ENCODE measurements at regions not wholly inside any gene's neighbourhood (a gene's known extent, or its start where the extent isn't known, plus 50 kb on each side); places are given as distances from the start of the nearest gene placed in this dataset.

DNA sequence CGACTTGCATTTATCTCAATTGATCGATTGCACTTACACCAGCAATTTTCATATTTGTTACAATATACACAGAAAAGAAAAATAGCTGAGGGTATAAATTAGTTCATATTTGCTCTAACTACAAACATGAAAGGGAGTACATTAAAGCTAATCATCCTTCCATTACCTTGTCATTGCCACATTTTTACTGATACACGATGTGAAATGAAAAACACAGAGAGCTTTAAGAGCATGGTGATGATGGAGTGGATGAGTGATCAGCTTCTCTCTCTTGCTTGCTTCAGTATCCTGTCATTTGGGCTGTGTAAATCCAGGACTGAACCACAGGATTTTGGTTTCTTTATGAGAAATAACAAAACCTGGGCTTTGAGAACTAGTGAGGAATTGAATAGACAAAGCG, 1207.5 kb upstream of the GOT2 start:
- Histone ChIP-seq H3K27ac (no peak overlapping the region), H3K36me3 (no peaks in the 10 kb centered on the region), H3K4me1 (replicated peaks) (no peaks in the 10 kb centered on the region), H3K9me3 (no peaks in the 10 kb centered on the region), H3K4me3 (no peak overlapping the region), H3K27me3 (replicated peaks; ENCODE audit: insufficient read depth) (no peaks in the 10 kb centered on the region)
- TF ChIP-seq POLR2A (IDR thresholded peaks at IDR 0.05) (no peak), POLR2AphosphoS5 (IDR thresholded peaks at IDR 0.05) (no peak)
- TF ChIP-seq, protein P1, sequence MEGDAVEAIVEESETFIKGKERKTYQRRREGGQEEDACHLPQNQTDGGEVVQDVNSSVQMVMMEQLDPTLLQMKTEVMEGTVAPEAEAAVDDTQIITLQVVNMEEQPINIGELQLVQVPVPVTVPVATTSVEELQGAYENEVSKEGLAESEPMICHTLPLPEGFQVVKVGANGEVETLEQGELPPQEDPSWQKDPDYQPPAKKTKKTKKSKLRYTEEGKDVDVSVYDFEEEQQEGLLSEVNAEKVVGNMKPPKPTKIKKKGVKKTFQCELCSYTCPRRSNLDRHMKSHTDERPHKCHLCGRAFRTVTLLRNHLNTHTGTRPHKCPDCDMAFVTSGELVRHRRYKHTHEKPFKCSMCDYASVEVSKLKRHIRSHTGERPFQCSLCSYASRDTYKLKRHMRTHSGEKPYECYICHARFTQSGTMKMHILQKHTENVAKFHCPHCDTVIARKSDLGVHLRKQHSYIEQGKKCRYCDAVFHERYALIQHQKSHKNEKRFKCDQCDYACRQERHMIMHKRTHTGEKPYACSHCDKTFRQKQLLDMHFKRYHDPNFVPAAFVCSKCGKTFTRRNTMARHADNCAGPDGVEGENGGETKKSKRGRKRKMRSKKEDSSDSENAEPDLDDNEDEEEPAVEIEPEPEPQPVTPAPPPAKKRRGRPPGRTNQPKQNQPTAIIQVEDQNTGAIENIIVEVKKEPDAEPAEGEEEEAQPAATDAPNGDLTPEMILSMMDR (IDR thresholded peaks at IDR 0.05) = no peak
- DNase-seq (ENCODE audit: low spot score) = no peak
- intact Hi-C loops (cut with DNase I) = no loop called here
- 89% methylated on average over 4 of the region's 4 CpGs for WGBS

DNA sequence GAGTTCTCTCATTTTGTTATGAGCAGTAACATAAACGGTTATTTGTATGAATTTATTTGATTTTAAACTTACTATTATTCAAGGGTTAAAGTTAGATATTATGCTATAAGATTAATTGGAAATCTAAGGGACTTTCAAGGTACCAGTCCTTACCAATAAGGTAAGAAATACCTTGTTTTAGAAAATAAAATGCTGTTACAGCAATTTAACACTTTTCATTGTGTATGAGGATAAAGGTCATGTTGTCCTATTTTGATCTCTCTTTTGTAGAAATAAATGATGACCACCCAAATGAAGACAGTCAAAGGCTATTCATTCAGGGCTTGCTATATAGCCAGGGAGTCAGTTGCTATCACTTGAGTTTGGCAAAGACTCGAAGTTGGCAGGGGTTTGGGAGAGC, 1185.9 kb upstream of the GOT2 start:
- intact Hi-C loops (cut with DNase I) = no loop called here
- Histone ChIP-seq H3K27ac (no peak overlapping the region), H3K4me3 (no peak overlapping the region), H3K27me3 (replicated peaks; ENCODE audit: insufficient read depth) (no peaks in the 10 kb centered on the region), H3K36me3 (no peaks in the 10 kb centered on the region), H3K4me1 (replicated peaks) (no peaks in the 10 kb centered on the region), H3K9me3 (no peaks in the 10 kb centered on the region)
- 69% methylated on average over 2 of the region's 2 CpGs for WGBS
- TF ChIP-seq POLR2AphosphoS5 (IDR thresholded peaks at IDR 0.05) (no peak), POLR2A (IDR thresholded peaks at IDR 0.05) (no peak)
- TF ChIP-seq, protein P1 (IDR thresholded peaks at IDR 0.05) = no peak
- DNase-seq (ENCODE audit: low spot score) = no peak

DNA sequence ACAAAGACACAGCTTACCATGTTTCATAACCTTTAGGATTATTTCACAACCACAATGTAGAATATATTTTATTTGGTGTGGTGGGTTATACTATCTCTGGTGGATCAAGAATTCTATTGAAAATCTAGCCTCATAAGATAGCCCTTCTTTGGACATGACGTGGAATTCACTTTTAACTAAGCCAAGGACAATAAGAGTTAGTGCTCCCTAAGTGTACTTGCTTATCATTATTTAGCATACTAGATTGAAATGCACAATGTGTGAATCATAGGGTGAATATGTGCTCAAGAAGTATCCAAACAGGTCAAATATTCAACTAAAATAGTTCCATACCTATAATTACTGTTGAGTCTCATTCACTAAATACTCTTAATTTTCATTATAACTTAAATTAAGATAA, 1179.5 kb upstream of the GOT2 start:
- no peaks in the 10 kb centered on the region for H3K9me3 ChIP-seq
- H3K4me1 ChIP-seq (replicated peaks) = no peaks in the 10 kb centered on the region
- TF ChIP-seq, protein P1 (IDR thresholded peaks at IDR 0.05) = no peak
- TF ChIP-seq POLR2A (IDR thresholded peaks at IDR 0.05) (no peak), POLR2AphosphoS5 (IDR thresholded peaks at IDR 0.05) (no peak)
- H3K36me3 ChIP-seq = no peaks in the 10 kb centered on the region
- no peak overlapping the region for H3K4me3 ChIP-seq
- no peaks in the 10 kb centered on the region for H3K27me3 ChIP-seq (replicated peaks; ENCODE audit: insufficient read depth)
- intact Hi-C loops (cut with DNase I) = no loop called here
- no peak for DNase-seq (ENCODE audit: low spot score)
- no peak overlapping the region for H3K27ac ChIP-seq
- 74% methylated on average over 1 of the region's 1 CpG for WGBS

DNA sequence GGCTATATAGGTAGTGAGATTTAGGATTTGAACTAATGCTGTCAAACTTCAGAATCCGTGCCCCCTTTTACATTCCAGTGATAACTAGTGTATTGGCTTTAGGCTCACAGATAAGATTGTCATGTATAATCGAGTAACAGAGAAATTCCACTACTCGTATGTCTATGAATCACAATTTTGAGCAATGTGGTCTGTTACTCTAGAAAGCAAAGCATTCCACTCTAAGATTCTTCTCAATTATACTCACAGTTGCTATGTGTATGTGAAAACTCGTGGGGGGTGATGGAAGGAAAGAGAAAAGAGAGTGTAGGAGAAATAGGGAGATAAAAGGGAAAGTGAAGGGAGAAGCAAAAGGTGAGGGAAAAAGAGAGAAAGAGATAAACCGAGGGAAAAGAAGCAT, 1175.1 kb upstream of the GOT2 start:
- no peaks in the 10 kb centered on the region for H3K4me1 ChIP-seq (replicated peaks)
- H3K36me3 ChIP-seq = no peaks in the 10 kb centered on the region
- intact Hi-C loops (cut with DNase I) = no loop called here
- no peaks in the 10 kb centered on the region for H3K9me3 ChIP-seq
- DNase-seq (ENCODE audit: low spot score) = no peak
- H3K27ac ChIP-seq = no peak overlapping the region
- TF ChIP-seq, protein P1 (IDR thresholded peaks at IDR 0.05) = no peak
- TF ChIP-seq POLR2AphosphoS5 (IDR thresholded peaks at IDR 0.05) (no peak), POLR2A (IDR thresholded peaks at IDR 0.05) (no peak)
- H3K4me3 ChIP-seq = no peak overlapping the region
- no peaks in the 10 kb centered on the region for H3K27me3 ChIP-seq (replicated peaks; ENCODE audit: insufficient read depth)
- 72% methylated on average over 5 of the region's 5 CpGs for WGBS

DNA sequence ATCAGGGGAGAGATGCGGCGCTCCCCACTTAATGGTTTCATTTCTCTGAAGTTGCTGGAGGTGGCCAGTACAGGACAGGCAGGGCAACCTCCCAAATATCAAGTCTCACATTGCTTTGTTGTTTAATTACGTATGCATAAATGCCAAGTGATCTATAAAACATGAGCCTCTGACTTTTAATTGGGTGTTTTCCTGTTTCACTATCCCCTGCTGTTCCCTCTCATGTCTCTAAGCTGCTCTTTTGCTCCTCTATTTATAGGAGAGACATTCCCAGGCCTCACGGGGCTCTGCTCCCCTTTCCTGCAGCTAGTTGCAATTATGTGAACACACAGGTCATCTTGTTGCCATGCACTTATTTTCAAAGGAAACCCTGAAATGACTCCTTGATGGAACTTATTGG, 1173.5 kb upstream of the GOT2 start:
- WGBS = 37% methylated on average over 4 of the region's 4 CpGs
- no peak overlapping the region for H3K4me3 ChIP-seq
- no peaks in the 10 kb centered on the region for H3K9me3 ChIP-seq
- no peaks in the 10 kb centered on the region for H3K4me1 ChIP-seq (replicated peaks)
- DNase-seq (ENCODE audit: low spot score) = no peak
- no peaks in the 10 kb centered on the region for H3K27me3 ChIP-seq (replicated peaks; ENCODE audit: insufficient read depth)
- intact Hi-C loops (cut with DNase I) = no loop called here
- TF ChIP-seq, protein P1 (IDR thresholded peaks at IDR 0.05) = no peak
- TF ChIP-seq POLR2A (IDR thresholded peaks at IDR 0.05) (no peak), POLR2AphosphoS5 (IDR thresholded peaks at IDR 0.05) (no peak)
- H3K36me3 ChIP-seq = no peaks in the 10 kb centered on the region
- no peak overlapping the region for H3K27ac ChIP-seq

Measured in prostate gland (tissue), 2 donors.